A673 (cell line): ENCODE measurements at regions not wholly inside any gene's neighbourhood (a gene's known extent, or its start where the extent isn't known, plus 50 kb on each side); places are given as distances from the start of the nearest gene placed in this dataset.

Experiments used
- BruUV-seq: library from RNA; stranded (reverse); fragments of 400-500 nt; replicated peaks from 2 replicates; lab custom pipeline; 2021; lab: Mats Ljungman, UMichigan
- CTCF ChIA-PET: fragments of 300-600 bp; sonication (Branson Sonifier 250); formaldehyde crosslinking; loops from one replicate; lab custom pipeline; 2022; ENCODE audit warnings: antibody characterized with exemption; lab: Charles Lee
- POLR2A ChIA-PET: fragments of 300-600 bp; sonication (Branson Sonifier 250); formaldehyde crosslinking; loops from one replicate; lab custom pipeline; 2022; ENCODE audit warnings: antibody characterized with exemption; ENCODE audit not compliant: low non-redundant PET; lab: Charles Lee
- DNase-seq: peaks from one replicate; pipeline ENCODE4 v3.0.0-alpha.2; 2015; ENCODE audit warnings: low spot score
- H3K27ac ChIP-seq: fragments of 200-600 bp; sonication (generic); 2 replicates; pipeline ENCODE4 v1.5.1; 2016; ENCODE audit warnings: mixed run types, low read depth, mild to moderate bottlenecking, mixed read lengths, antibody characterized with exemption, low read length; ENCODE audit not compliant: poor library complexity, severe bottlenecking
- H3K27me3 ChIP-seq: fragments of 200-600 bp; sonication (generic); replicated peaks from 2 replicates; pipeline ENCODE4 v1.6.1; 2017; ENCODE audit warnings: mixed run types, low read depth, mild to moderate bottlenecking, mixed read lengths, antibody characterized with exemption, low read length; ENCODE audit not compliant: insufficient read depth, poor library complexity
- H3K36me3 ChIP-seq: fragments of 200-600 bp; sonication (generic); 2 replicates; pipeline ENCODE4 v1.6.1; 2016; ENCODE audit warnings: mixed run types, mild to moderate bottlenecking, mixed read lengths, antibody characterized with exemption, low read length; ENCODE audit not compliant: insufficient read depth, poor library complexity, severe bottlenecking
- H3K4me1 ChIP-seq: fragments of 200-600 bp; sonication (generic); 2 replicates; pipeline ENCODE4 v1.6.1; 2017; ENCODE audit warnings: mixed run types, mild to moderate bottlenecking, mixed read lengths, antibody characterized with exemption, low read length; ENCODE audit not compliant: insufficient read depth, poor library complexity, severe bottlenecking
- H3K4me3 ChIP-seq: fragments of 200-600 bp; sonication (generic); 2 replicates; pipeline ENCODE4 v1.5.1; 2016; ENCODE audit warnings: low read depth, mixed run types, mild to moderate bottlenecking, mixed read lengths, low read length; ENCODE audit not compliant: poor library complexity, severe bottlenecking
- H3K9me3 ChIP-seq: fragments of 200-600 bp; sonication (generic); 2 replicates; pipeline ENCODE4 v1.6.1; 2016; ENCODE audit warnings: mixed run types, low read depth, mild to moderate bottlenecking, mixed read lengths, antibody characterized with exemption, low read length; ENCODE audit not compliant: poor library complexity, severe bottlenecking
- EZH2 ChIP-seq: fragments of 200-600 bp; sonication (generic); IDR thresholded peaks from 2 replicates; pipeline ENCODE4 v1.6.1; 2017; ENCODE audit warnings: borderline replicate concordance, low read depth, mild to moderate bottlenecking, mixed read lengths, antibody characterized with exemption, low read length; ENCODE audit not compliant: poor library complexity, severe bottlenecking
- intact Hi-C: fragments of 100-400 bp; cut with micrococcal nuclease; formaldehyde crosslinking; loops from one replicate; pipeline ENCODE4 v1.10.0; 2022; ENCODE audit not compliant: unreplicated experiment
- TF ChIP-seq, protein P1 (sequence below): fragments of 300-800, 200-600 bp; sonication (generic); conservative IDR thresholded peaks from 2 replicates; pipeline ENCODE4 v1.5.1; 2017; ENCODE audit warnings: low read depth, mild to moderate bottlenecking, antibody characterized with exemption, low read length, moderate library complexity, mixed read lengths

DNA sequence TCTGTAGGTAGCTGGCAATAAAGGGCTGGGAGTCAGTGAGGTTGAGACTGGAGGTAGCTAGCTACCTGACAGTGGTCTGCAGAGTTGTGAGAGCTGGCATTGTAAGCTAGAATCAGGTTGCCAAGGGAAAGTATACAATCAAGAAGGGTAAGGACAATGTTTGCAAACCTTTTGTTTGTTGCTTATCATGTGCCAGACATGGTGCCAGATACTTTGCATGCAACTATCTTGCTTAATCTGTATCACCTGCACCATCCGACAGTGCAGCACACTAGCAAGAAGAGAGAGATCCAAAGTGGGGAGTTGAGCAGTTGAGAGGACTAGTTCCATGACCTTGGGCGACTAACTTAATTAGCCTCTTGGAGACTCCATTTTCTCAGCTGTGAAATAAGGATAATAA lies 236.4 kb downstream of the PDCD6IP start:
- Histone ChIP-seq H3K27me3 (no peaks in the 10 kb centered on the region), H3K9me3 (no peaks in the 10 kb centered on the region), H3K36me3 (no peaks in the 10 kb centered on the region), H3K4me3 (no peak overlapping the region), H3K4me1 (no peaks in the 10 kb centered on the region), H3K27ac (no peak overlapping the region)
- ChIA-PET POLR2A (no interaction called here), CTCF (no interaction called here)
- intact Hi-C loops = no loop called here
- no TSS peak for BruUV-seq
- no peak for TF ChIP-seq EZH2
- TF ChIP-seq, protein P1, sequence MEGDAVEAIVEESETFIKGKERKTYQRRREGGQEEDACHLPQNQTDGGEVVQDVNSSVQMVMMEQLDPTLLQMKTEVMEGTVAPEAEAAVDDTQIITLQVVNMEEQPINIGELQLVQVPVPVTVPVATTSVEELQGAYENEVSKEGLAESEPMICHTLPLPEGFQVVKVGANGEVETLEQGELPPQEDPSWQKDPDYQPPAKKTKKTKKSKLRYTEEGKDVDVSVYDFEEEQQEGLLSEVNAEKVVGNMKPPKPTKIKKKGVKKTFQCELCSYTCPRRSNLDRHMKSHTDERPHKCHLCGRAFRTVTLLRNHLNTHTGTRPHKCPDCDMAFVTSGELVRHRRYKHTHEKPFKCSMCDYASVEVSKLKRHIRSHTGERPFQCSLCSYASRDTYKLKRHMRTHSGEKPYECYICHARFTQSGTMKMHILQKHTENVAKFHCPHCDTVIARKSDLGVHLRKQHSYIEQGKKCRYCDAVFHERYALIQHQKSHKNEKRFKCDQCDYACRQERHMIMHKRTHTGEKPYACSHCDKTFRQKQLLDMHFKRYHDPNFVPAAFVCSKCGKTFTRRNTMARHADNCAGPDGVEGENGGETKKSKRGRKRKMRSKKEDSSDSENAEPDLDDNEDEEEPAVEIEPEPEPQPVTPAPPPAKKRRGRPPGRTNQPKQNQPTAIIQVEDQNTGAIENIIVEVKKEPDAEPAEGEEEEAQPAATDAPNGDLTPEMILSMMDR = no peak
- no peak for DNase-seq

DNA sequence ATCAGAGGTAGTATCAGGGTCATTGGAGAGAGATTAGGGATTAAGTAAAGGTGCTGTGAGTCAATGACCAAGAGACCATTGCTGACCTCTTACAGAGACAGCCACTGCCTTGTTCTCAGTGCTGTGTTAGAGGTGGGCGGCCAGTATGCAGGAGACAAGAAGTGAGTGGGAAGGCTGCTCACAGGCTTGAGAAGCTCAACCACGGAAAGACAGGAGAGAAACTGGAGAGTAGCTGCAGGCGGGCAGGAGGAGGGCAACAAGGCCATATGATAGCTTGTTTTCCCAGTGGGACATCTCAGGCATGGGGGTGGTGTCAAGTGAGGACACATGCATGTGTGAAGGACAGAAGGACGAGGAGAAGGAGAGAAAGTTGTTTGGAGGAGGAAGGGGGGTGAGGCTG lies 237.3 kb downstream of the PDCD6IP start:
- no TSS peak for BruUV-seq
- H3K36me3 ChIP-seq = no peaks in the 10 kb centered on the region
- TF ChIP-seq, protein P1 = no peak
- TF ChIP-seq EZH2 = no peak
- H3K27me3 ChIP-seq = no peaks in the 10 kb centered on the region
- CTCF ChIA-PET = no interaction called here
- intact Hi-C loops = no loop called here
- H3K4me3 ChIP-seq = no peak overlapping the region
- H3K9me3 ChIP-seq = no peaks in the 10 kb centered on the region
- H3K27ac ChIP-seq = no peak overlapping the region
- POLR2A ChIA-PET = no interaction called here
- DNase-seq = no peak
- H3K4me1 ChIP-seq = no peaks in the 10 kb centered on the region

DNA sequence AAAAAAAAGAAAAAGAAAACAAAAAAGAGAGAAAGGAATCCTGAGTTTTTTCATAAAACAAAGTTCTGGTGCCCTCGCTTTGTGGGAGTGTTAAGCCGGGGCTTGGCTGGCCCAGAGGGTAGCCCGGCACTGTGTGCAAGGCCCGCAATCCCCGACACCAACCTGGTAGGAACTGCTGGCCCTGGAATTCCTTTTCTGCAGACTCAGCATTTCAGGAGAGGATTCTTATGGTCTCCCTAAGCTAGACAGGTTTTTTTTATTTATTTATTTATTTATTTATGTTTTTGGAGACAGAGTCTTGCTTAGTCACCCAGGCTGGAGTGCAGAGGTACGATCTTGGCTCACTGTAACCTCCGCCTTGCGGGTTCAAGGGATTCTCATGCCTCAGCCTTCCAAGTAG lies 238.8 kb downstream of the PDCD6IP start:
- H3K9me3 ChIP-seq = no peaks in the 10 kb centered on the region
- CTCF ChIA-PET = no interaction called here
- H3K4me3 ChIP-seq = no peak overlapping the region
- intact Hi-C loops = no loop called here
- POLR2A ChIA-PET = no interaction called here
- H3K36me3 ChIP-seq = no peaks in the 10 kb centered on the region
- H3K27ac ChIP-seq = no peak overlapping the region
- TF ChIP-seq, protein P1 = no peak
- no peak for DNase-seq
- H3K4me1 ChIP-seq = no peaks in the 10 kb centered on the region
- no TSS peak for BruUV-seq
- H3K27me3 ChIP-seq = no peaks in the 10 kb centered on the region
